ENCODE measurements at regions not wholly inside any gene's neighbourhood (a gene's known extent, or its start where the extent isn't known, plus 50 kb on each side); places are given as distances from the start of the nearest gene placed in this dataset.

GRCh38 chr5:99331061-99331460 is 402.3 kb upstream of the CHD1 start:
- no peak for TF ChIP-seq CTCF (IDR thresholded peaks at IDR 0.05)
- no peak for TF ChIP-seq KAT7 (CRISPR knock-in tag; IDR thresholded peaks at IDR 0.05; ENCODE audit: borderline replicate concordance)
- TF ChIP-seq ETV6 (CRISPR knock-in tag; IDR thresholded peaks at IDR 0.05) = no peak

Data from WTC11 (cell line).